GM18867 (cell line): ENCODE measurements at regions not wholly inside any gene's neighbourhood (a gene's known extent, or its start where the extent isn't known, plus 50 kb on each side); places are given as distances from the start of the nearest gene placed in this dataset.

Source experiments
- ATAC-seq: cut with Tn5 transposase; IDR thresholded peaks from one replicate; pipeline ENCODE4 v1.9.1; 2021; ENCODE audit warnings: mild to moderate bottlenecking, moderate library complexity; ENCODE audit not compliant: unreplicated experiment

DNA sequence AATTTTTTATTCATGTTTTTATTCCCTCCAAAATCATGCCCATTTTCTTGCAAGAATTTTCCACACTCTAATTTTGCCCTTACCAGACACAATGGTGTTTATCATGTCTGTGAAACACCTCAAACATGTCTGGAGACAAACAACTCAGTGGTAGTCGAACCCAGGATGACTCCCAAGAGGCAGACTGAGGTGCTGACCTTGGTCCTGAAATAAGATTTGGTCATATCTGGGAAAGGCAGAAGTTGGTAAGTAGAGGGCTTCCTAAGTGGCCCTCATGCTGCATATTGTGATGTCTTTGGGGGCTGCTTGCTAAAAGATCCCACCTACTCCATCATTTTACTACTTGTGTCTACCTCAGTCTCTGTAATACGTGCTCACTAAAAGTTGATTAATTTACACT is 369.4 kb upstream of the ISX start:
- ATAC-seq: no peak

- no peak for ATAC-seq
Observed at GRCh38 chr22:34702279-34702678, 363.7 kb upstream of the ISX start.

- no peak for ATAC-seq
Observed at GRCh38 chr22:34709641-34710040, 356.3 kb upstream of the ISX start.

DNA sequence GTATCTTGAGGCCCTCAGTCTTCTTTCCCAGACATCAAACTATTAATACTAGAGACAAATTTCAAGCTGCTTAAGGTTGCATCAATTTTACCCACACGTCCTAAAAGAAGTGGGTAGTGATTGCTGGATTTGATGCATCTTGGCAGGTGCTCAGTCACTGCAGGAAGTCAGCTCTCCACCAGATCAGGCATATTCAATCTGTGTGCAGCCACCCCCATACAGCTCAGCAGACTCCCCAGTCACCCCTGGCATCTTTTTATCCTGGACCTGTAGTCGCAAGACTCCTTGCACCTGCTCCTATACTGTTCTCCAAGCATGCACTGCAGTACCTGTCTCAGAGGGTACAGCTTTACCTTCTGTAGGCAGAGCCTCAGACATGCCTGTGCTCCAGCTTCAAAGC is 343.1 kb upstream of the ISX start:
- no peak for ATAC-seq

DNA sequence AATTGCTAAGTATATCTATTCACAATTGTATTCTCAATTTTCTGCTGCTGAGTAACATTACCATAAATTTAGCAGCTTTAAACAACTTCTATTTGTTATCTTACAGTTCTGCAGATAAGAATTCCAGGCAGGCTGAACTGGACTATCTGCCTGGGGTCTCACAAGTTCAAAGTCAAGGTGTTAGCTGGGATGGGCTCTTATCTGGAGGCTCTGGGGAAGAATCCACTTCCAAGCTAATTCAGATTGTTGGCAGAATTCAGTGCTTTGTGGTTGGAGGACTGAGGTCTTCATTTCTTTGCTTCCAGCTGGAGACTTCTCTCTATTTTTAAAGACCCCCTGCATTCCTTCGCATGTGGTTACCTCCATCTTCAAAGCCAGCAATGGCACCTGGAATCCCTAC is 329.9 kb upstream of the ISX start:
- no peak for ATAC-seq

DNA sequence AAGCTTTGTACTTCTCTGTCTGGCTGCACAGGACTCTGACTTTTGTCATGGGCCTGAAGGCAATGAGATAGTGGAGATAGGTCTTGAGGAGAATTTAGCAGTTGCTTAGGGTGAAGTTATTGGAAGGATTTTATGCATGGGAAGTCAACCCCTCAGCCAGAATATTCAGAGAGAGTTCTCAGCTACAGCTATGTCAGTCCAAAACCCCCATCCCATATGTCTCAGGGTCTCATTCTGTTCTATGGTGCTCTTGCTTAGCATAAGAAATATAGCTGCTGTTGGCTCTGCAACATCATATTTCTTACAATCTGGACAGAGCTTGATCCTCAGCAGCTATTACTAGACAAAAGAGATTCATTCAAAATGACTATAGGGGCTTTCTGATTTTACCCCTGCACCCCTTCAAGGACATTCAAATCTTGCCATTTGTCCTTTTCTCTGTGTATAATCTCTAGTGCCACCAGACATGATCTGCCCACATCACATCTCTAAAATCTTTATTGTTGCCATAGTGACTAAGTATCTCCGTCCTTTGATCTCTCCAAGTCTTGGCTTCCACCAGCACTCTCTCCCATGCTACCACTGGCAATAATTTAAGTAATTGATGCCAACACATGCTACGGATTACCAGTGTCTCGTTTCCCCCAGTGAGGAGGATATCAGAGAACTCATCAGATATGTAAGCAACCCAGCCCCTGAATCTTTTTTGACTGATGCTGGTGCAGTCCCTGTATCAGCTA is 327.1 kb upstream of the ISX start:
- no peak for ATAC-seq

GRCh38 chr22:34743110-34743751 is 322.7 kb upstream of the ISX start:
- ATAC-seq: no peak

DNA sequence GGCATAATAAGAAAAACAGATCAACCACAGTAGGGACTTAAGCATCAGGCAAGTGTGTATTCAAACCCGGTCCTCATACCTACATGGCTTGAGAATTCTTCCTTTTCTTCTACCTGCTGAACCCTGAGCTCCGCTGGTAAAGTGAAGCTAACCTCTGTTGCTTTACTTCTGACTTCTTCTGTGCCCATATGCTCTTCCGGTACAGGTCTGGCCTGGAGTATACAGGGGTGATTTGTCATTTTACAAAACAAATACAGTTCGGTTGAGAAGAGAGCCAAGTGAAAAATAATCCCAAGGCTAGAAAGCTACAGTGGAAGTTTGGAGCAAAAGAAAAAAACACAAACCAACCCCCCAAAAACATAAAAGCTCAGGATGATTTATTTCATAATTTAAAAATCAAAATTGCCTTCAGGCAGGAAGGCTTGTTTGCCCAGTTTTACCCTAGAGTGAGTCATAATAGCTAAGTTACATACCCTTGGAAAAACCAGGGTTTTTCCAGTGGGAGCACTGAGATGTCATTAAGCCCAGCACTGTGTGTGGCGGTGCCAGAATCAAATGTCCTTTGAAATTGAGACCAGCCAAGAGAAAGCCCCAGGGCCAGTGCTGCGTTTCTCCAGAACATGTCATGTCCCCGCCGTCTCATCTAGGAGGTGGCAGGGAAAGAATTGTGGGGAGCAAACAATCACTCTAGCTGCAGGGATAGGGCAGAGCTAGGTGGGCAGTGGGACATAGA is 305.5 kb upstream of the ISX start:
- ATAC-seq: no peak

DNA sequence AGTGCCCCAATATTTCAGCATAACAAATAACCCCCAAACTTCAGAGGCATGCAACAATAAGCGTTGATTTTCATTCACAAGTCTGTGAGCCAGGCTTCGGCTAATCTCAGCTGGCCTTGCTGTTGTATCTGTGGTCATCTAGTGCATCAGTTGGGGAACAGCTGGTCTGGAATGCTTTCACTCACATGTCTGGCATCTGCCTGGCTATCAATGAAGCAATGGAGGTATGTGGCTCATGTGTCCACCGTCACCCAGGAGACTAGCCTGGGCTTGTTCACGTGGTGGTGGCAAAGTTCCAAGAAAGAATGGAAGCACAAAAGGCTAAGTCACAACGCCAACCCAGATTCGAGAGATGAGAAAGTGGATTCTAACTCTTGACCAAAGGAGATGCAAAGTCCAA is 304.8 kb upstream of the ISX start:
- ATAC-seq: no peak

- ATAC-seq: no peak
Observed at GRCh38 chr22:34763496-34763895, 302.5 kb upstream of the ISX start.

DNA sequence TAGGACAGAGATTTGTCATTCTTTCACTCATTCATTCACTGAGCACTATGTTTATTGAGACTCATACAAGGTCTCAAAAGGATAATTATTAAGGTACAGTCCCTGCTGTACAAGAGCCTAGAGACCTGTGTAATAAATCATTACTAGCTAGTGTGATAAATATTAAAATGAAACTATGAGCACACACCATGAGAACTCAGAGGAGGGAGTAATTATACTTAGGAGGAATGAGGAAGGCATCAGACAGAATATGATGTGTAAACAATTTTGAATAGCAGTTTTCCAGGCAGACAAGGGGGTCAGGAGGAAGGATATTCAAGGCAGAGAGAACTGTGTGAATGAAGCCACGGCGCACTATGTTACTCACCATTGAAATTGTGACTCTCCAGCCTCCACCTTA is 300.8 kb upstream of the ISX start:
- ATAC-seq: no peak

DNA sequence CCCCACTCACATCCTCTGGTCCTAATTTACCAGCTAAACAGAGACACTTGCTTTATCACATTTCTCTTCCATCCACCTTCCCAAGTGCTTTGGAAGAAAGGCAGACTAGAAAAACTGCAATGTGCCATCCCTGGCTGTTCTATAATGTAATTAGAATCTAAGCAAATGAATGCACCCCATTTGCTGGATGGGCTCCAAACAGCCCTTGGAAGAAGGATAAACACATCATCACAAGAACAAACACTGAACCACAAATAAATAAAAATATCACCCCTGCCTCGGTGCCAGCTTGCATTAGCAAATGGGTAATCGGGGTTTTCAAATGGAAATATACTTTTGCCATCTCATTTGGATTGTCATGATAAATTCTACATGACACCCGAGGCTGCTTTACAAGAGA is 296.6 kb upstream of the ISX start:
- no peak for ATAC-seq

GRCh38 chr22:34776817-34777216 is 289.1 kb upstream of the ISX start:
- ATAC-seq: no peak

GRCh38 chr22:34781681-34782080 is 284.3 kb upstream of the ISX start:
- ATAC-seq: no peak

- ATAC-seq: no peak
Observed at GRCh38 chr22:34783436-34783835, 282.5 kb upstream of the ISX start.

DNA sequence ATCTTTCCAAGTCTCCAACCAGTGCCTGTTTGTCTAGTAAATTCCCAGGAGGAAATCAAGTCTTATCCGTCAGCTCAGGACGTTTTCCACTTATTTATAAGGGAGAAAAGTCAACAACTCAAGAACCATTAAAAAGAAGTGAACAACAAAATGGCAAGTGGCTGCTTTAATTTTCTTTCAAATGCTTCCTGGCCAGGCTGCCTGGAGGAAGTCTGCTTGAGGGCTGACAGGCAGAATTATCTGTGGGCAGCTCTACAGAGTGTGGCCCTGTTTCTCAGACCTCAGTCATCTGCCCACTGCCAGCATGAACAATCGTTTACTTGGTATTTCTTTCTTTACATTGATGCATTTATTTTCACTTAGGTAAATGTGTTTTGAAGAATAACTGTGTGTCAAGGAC is 281.9 kb upstream of the ISX start:
- ATAC-seq: no peak

GRCh38 chr22:34797826-34798225 is 268.1 kb upstream of the ISX start:
- no peak for ATAC-seq

DNA sequence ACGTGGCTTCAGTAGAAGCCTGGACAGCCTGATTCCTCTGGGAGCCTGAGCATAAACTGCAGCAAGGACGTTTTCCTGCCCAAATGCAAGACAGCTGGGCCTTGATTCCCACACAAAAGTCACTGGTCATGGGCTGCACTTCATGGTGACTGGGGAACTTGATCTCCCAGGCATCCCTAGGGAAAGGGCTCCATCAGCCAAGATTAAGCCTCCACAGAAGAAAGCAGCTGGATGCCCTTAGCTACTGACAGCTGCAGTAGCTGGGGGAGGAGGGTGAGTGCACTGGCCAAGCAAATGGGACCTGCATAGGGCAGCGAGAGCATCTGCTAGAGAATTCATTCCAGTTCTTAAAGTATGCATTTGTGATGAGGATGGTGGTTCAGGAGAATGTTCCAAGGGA is 267.4 kb upstream of the ISX start:
- no peak for ATAC-seq

- ATAC-seq: no peak
Observed at GRCh38 chr22:34800260-34800980, 265.5 kb upstream of the ISX start.

GRCh38 chr22:34801221-34801620 is 264.7 kb upstream of the ISX start:
- ATAC-seq: no peak

- no peak for ATAC-seq
Observed at GRCh38 chr22:34804091-34804490, 261.9 kb upstream of the ISX start.

- ATAC-seq: no peak
Observed at GRCh38 chr22:34804604-34805003, 261.4 kb upstream of the ISX start.
